ENCODE measurements at regions not wholly inside any gene's neighbourhood (a gene's known extent, or its start where the extent isn't known, plus 50 kb on each side); places are given as distances from the start of the nearest gene placed in this dataset.

DNA sequence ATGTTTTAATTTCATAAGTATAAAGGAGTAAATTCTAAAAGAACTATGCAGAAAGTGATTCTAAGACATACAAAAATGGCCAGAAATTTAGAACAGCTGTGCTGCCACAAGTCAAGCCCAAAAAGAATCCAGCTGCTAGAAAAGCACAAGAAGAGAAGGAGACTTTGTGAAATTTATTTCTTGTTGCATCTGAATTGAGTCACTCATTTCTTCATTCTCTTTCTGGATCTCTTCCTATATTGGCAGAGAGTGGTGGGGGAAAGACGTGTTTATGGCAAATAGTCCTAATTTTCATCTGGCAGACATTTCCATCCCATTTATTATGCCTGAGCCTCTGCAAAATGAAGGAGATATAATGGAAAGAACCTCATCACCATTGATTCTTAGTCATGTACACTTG is 139.6 kb upstream of the CTTNBP2NL start:
- Mint-ChIP-seq H3K9me3 (no peaks in the 10 kb centered on the region), H3K27ac (no peak overlapping the region), H3K4me1 (no peaks in the 10 kb centered on the region), H3K27me3 (ENCODE audit: low read depth, poor library complexity) (peaks cover 36% of the 10 kb centered on the region), H3K36me3 (ENCODE audit: low read depth) (no peaks in the 10 kb centered on the region), H3K4me3 (no peak overlapping the region)
- TF ChIP-seq, protein P1, sequence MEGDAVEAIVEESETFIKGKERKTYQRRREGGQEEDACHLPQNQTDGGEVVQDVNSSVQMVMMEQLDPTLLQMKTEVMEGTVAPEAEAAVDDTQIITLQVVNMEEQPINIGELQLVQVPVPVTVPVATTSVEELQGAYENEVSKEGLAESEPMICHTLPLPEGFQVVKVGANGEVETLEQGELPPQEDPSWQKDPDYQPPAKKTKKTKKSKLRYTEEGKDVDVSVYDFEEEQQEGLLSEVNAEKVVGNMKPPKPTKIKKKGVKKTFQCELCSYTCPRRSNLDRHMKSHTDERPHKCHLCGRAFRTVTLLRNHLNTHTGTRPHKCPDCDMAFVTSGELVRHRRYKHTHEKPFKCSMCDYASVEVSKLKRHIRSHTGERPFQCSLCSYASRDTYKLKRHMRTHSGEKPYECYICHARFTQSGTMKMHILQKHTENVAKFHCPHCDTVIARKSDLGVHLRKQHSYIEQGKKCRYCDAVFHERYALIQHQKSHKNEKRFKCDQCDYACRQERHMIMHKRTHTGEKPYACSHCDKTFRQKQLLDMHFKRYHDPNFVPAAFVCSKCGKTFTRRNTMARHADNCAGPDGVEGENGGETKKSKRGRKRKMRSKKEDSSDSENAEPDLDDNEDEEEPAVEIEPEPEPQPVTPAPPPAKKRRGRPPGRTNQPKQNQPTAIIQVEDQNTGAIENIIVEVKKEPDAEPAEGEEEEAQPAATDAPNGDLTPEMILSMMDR (IDR thresholded peaks at IDR 0.05) = no peak
- DNase-seq = no peak

DNA sequence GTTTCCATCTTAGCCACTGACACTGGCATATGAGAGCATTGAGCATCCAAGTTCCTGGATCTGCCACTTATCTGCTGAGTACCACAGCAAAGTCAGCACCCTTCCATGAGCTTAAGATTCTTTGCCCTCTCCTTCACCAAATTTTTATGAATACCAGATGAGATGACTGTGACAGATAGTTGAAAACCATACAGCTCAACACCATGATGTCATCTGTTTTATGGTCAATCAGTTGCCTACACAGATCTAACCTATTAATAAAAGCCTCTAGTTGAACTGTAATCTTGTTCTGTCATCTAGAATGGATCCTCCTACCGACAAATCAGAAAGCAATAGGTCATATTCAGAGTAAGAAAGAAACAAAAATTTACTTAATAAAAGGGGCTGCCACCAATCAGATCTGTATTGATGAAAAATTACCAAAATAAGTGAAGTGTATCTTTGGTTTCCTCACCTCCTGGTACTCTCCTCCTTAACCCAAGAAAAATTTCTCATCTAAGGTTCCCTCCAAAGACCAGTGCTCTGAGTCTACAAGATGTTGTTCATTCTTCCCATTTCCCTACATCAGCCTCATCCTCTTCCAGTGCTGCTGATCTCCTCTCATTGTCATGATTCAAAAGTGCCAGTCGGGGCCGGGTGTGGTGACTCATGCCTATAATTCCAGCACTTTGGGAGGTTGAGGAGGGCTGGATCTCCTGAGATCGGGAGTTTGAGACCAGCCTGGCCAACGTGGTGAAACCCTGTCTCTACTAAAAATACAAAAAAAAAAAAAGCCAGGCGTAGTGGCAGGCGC is 138.8 kb upstream of the CTTNBP2NL start:
- no peaks in the 10 kb centered on the region for H3K36me3 Mint-ChIP-seq (ENCODE audit: low read depth)
- no peak for DNase-seq
- no peaks in the 10 kb centered on the region for H3K9me3 Mint-ChIP-seq
- H3K4me3 Mint-ChIP-seq = no peak overlapping the region
- TF ChIP-seq, protein P1 (IDR thresholded peaks at IDR 0.05) = no peak
- no peak overlapping the region for H3K27ac Mint-ChIP-seq
- peaks cover 32% of the 10 kb centered on the region for H3K27me3 Mint-ChIP-seq (ENCODE audit: low read depth, poor library complexity)
- H3K4me1 Mint-ChIP-seq = peaks cover 4% of the 10 kb centered on the region

DNA sequence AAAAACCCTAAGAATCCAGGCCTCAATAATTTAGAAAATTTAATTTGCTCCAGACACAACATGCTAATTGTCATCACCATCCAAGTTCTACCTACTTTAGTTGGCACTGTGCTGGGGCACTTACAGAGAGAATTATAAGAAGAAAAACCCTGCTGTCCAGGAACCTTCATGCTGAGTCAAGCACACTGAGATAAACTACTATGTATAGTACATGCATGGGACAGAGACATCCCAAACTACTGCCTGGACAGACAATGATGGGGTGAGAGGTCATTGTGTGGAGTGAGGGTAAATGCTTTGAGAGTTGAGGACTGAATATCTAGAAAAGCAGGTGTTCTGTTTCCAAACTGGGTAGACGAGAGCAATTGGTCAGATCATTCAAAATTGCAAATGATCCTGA is 135.3 kb upstream of the CTTNBP2NL start:
- Mint-ChIP-seq H3K27ac (no peak overlapping the region), H3K9me3 (no peaks in the 10 kb centered on the region), H3K36me3 (ENCODE audit: low read depth) (no peaks in the 10 kb centered on the region), H3K4me1 (peaks cover 27% of the 10 kb centered on the region), H3K4me3 (no peak overlapping the region), H3K27me3 (ENCODE audit: low read depth, poor library complexity) (peaks cover 21% of the 10 kb centered on the region)
- TF ChIP-seq, protein P1 (IDR thresholded peaks at IDR 0.05) = no peak
- no peak for DNase-seq

DNA sequence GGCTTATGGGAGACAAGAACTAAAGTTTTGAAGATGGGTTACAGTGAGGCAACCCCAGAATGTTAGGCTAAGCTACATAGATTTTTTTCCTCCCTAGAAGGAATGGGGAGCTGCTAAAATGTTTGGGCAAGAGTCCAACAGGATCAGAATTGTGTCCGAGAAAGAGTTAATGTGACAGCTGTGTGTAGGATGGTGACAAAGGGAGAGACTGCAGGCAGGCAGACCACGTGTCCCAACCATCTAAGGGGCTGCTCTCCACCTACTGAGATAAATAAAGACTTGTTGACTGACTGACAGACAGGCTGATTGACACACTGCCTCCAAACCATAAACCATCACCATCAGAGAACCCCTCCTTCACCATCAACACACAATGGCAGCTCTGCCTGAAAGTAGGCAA is 133.7 kb upstream of the CTTNBP2NL start:
- no peak overlapping the region for H3K27ac Mint-ChIP-seq
- H3K27me3 Mint-ChIP-seq (ENCODE audit: low read depth, poor library complexity) = peaks cover 20% of the 10 kb centered on the region
- peaks cover 27% of the 10 kb centered on the region for H3K4me1 Mint-ChIP-seq
- no peaks in the 10 kb centered on the region for H3K36me3 Mint-ChIP-seq (ENCODE audit: low read depth)
- no peak overlapping the region for H3K4me3 Mint-ChIP-seq
- TF ChIP-seq, protein P1 (IDR thresholded peaks at IDR 0.05) = no peak
- DNase-seq = no peak
- H3K9me3 Mint-ChIP-seq = no peaks in the 10 kb centered on the region

DNA sequence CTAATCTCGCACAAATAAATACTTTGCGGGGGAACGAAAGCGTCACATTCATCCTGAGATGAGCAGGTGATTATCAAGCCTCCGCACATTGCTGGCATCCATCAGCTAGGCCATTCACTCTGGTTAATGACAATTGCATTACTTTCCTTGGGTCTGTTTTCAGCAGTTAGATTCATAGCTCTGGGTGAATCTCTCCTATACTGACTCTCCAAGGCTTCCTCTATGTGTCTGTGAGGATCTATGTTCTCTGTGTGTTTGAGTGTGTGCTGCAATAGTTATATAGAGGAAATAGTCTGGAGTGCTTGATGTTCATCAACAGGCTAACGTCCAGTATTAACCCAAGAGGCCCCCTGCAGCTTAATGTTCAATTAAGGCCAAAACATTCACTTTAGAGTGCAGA is 133.0 kb upstream of the CTTNBP2NL start:
- TF ChIP-seq, protein P1 (IDR thresholded peaks at IDR 0.05) = no peak
- Mint-ChIP-seq H3K4me3 (no peak overlapping the region), H3K36me3 (ENCODE audit: low read depth) (no peaks in the 10 kb centered on the region)

DNA sequence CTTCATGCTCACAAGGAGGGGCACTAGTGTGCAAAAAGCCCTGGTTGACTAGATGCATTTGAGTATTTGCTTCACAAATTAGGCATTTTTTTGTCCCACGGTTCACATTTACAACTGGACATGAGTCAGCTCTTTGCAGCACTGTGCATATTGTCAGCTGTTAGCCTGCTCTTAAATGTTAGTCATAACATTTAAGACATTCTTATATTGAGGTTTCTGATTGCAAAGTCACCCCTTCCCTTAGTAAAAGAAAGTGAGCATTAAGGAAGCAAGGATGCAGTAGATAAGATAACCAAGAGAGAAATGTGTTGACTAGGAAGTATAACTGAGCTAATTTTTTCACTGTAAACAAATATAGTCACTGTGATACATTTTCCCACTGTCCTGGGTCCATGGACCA is 132.6 kb upstream of the CTTNBP2NL start:
- DNase-seq = no peak
- Mint-ChIP-seq H3K36me3 (ENCODE audit: low read depth) (no peaks in the 10 kb centered on the region), H3K9me3 (no peaks in the 10 kb centered on the region), H3K4me1 (peaks cover 27% of the 10 kb centered on the region), H3K27ac (no peak overlapping the region), H3K27me3 (ENCODE audit: low read depth, poor library complexity) (peaks cover 14% of the 10 kb centered on the region), H3K4me3 (no peak overlapping the region)
- TF ChIP-seq, protein P1 (IDR thresholded peaks at IDR 0.05) = no peak

More for the DNA sequence above, 133.0 kb upstream of the CTTNBP2NL start:
- no peak for DNase-seq
- H3K4me1 Mint-ChIP-seq = peaks cover 27% of the 10 kb centered on the region
- H3K27ac Mint-ChIP-seq = no peak overlapping the region
- no peaks in the 10 kb centered on the region for H3K9me3 Mint-ChIP-seq
- H3K27me3 Mint-ChIP-seq (ENCODE audit: low read depth, poor library complexity) = peaks cover 17% of the 10 kb centered on the region

Measured in nephron progenitor cell (in vitro differentiated cells).